IMR-90 (cell line): ENCODE measurements at regions not wholly inside any gene's neighbourhood (a gene's known extent, or its start where the extent isn't known, plus 50 kb on each side); places are given as distances from the start of the nearest gene placed in this dataset.

Source experiments
- ATAC-seq: fragments of 200-7000 bp; cut with Tn5 transposase; 2 replicates; pipeline ENCODE4 v1.9.1; 2020; ENCODE audit warnings: low read depth, mild to moderate bottlenecking, moderate library complexity
- BruUV-seq: library from RNA; stranded (reverse); fragments of 400-500 nt; replicated peaks from 2 replicates; lab custom pipeline; 2021; lab: Mats Ljungman, UMichigan
- CTCF ChIA-PET: fragments of 300-600 bp; formaldehyde crosslinking; extraction: SDS; loops from one replicate; lab custom pipeline; 2021; ENCODE audit warnings: antibody characterized with exemption; lab: Yijun Ruan, JAX
- POLR2A ChIA-PET: fragments of 300-600 bp; sonication (Branson Sonifier 250); formaldehyde crosslinking; loops from one replicate; lab custom pipeline; 2022; ENCODE audit warnings: antibody characterized with exemption; ENCODE audit not compliant: unreplicated experiment; lab: Charles Lee
- DNase-seq: peaks from one replicate; pipeline ENCODE4 v3.0.0; 2013
- H2AFZ ChIP-seq: replicated peaks from 2 replicates; pipeline ENCODE3; 2013; ENCODE audit warnings: low read length, mild to moderate bottlenecking; ENCODE audit not compliant: poor library complexity
- H2AK5ac ChIP-seq: 2 replicates; pipeline ENCODE4 v1.6.1; 2013; ENCODE audit warnings: low read depth, low read length, inconsistent platforms
- H2AK9ac ChIP-seq: replicated peaks from 2 replicates; pipeline ENCODE3; 2013; ENCODE audit warnings: mild to moderate bottlenecking, low read depth, low read length, moderate library complexity; ENCODE audit not compliant: poor library complexity
- H2BK120ac ChIP-seq: 2 replicates; pipeline ENCODE4 v1.6.1; 2013; ENCODE audit warnings: low read depth, low read length, inconsistent platforms
- H2BK15ac ChIP-seq: 3 replicates; pipeline ENCODE4 v1.6.1; 2013; ENCODE audit warnings: low read depth, low read length, inconsistent platforms
- H2BK20ac ChIP-seq: 2 replicates; pipeline ENCODE4 v1.6.1; 2013; ENCODE audit warnings: low read depth, mild to moderate bottlenecking, inconsistent platforms, low read length, moderate library complexity
- H2BK5ac ChIP-seq: 2 replicates; pipeline ENCODE4 v1.6.1; 2013; ENCODE audit warnings: mild to moderate bottlenecking, low read depth, low read length, inconsistent platforms; ENCODE audit not compliant: poor library complexity, severe bottlenecking
- H3K14ac ChIP-seq: replicated peaks from 2 replicates; pipeline ENCODE4 v1.6.1; 2013; ENCODE audit warnings: low read depth, low read length, inconsistent platforms
- H3K18ac ChIP-seq: 2 replicates; pipeline ENCODE4 v1.6.1; 2013; ENCODE audit warnings: low read depth, low read length, control low read depth
- H3K23ac ChIP-seq: 2 replicates; pipeline ENCODE4 v1.6.1; 2013; ENCODE audit warnings: low read depth, low read length, inconsistent platforms
- H3K27ac ChIP-seq: 2 replicates; pipeline ENCODE4 v1.5.1; 2013; ENCODE audit warnings: mild to moderate bottlenecking, control low read depth, low read length; ENCODE audit not compliant: insufficient read depth
- H3K27me3 ChIP-seq: 2 replicates; pipeline ENCODE4 v1.6.1; 2013; ENCODE audit warnings: low read length; ENCODE audit not compliant: control insufficient read depth, insufficient read depth
- H3K36me3 ChIP-seq: 2 replicates; pipeline ENCODE4 v1.6.1; 2013; ENCODE audit warnings: low read length, mixed read lengths; ENCODE audit not compliant: control insufficient read depth, insufficient read depth
- H3K4ac ChIP-seq: 2 replicates; pipeline ENCODE4 v1.6.1; 2013; ENCODE audit warnings: low read depth, low read length, inconsistent platforms
- H3K4me1 ChIP-seq: 2 replicates; pipeline ENCODE4 v1.6.1; 2013; ENCODE audit warnings: low read length, mixed read lengths; ENCODE audit not compliant: control insufficient read depth, insufficient read depth
- H3K4me2 ChIP-seq: 2 replicates; pipeline ENCODE4 v1.6.1; 2013; ENCODE audit warnings: low read depth, mild to moderate bottlenecking, control low read depth, low read length, moderate library complexity
- H3K4me3 ChIP-seq: 2 replicates; pipeline ENCODE4 v1.5.1; 2013; ENCODE audit warnings: low read depth, mild to moderate bottlenecking, control low read depth, low read length, moderate library complexity; ENCODE audit not compliant: insufficient read depth
- H3K56ac ChIP-seq: 2 replicates; pipeline ENCODE4 v1.6.1; 2013; ENCODE audit warnings: low read length, inconsistent platforms; ENCODE audit not compliant: insufficient read depth; ENCODE audit errors: extremely low read depth
- H3K79me1 ChIP-seq, 2 experiments: 2 replicates each; pipeline ENCODE4 v1.6.1; 2013; ENCODE audit warnings: low read length in 2 of 2, inconsistent platforms in 1 of 2, low read depth in 1 of 2
- H3K9ac ChIP-seq: 2 replicates; pipeline ENCODE4 v1.6.1; 2013; ENCODE audit warnings: low read depth, low read length, control low read depth
- H3K9me1 ChIP-seq: 2 replicates; pipeline ENCODE4 v1.6.1; 2013; ENCODE audit warnings: low read length, inconsistent platforms; ENCODE audit not compliant: insufficient read depth
- H3K9me3 ChIP-seq: 2 replicates; pipeline ENCODE4 v1.6.1; 2013; ENCODE audit warnings: low read length; ENCODE audit not compliant: control insufficient read depth, insufficient read depth
- H4K20me1 ChIP-seq: 2 replicates; pipeline ENCODE4 v1.6.1; 2013; ENCODE audit warnings: low read length, inconsistent platforms; ENCODE audit not compliant: insufficient read depth
- H4K5ac ChIP-seq: 2 replicates; pipeline ENCODE4 v1.6.1; 2013; ENCODE audit warnings: mild to moderate bottlenecking, low read depth, low read length, control low read depth
- H4K8ac ChIP-seq, 2 experiments: 2 replicates each; pipeline ENCODE4 v1.6.1; 2013; ENCODE audit warnings: low read depth in 2 of 2, low read length in 2 of 2, control low read depth in 1 of 2, inconsistent platforms in 1 of 2
- H4K91ac ChIP-seq: 2 replicates; pipeline ENCODE4 v1.6.1; 2013; ENCODE audit warnings: low read depth, low read length, inconsistent platforms; ENCODE audit not compliant: insufficient read depth
- BHLHE40 ChIP-seq: fragments of 150-350 bp; IDR thresholded peaks from 2 replicates; pipeline ENCODE4 v1.6.1; 2016; ENCODE audit warnings: mild to moderate bottlenecking, low read depth, low read length
- CEBPB ChIP-seq: IDR thresholded peaks from 2 replicates; pipeline ENCODE4 v1.6.1; 2012; ENCODE audit warnings: low read depth, low read length, improper control_type of control experiment
- CHD1 ChIP-seq: IDR thresholded peaks from 2 replicates; pipeline ENCODE4 v1.6.1; 2012; ENCODE audit warnings: low read depth, low read length, improper control_type of control experiment
- FOS ChIP-seq: fragments of 150-350 bp; IDR thresholded peaks from 2 replicates; pipeline ENCODE4 v1.6.1; 2016; ENCODE audit warnings: low read depth, low read length
- MAFK ChIP-seq: IDR thresholded peaks from 2 replicates; pipeline ENCODE4 v1.6.1; 2012; ENCODE audit warnings: low read depth, low read length, improper control_type of control experiment
- MAZ ChIP-seq: IDR thresholded peaks from 2 replicates; pipeline ENCODE4 v1.6.1; 2012; ENCODE audit warnings: low read depth, mild to moderate bottlenecking, low read length, improper control_type of control experiment, moderate library complexity, borderline replicate concordance
- MXI1 ChIP-seq: IDR thresholded peaks from 2 replicates; pipeline ENCODE4 v1.6.1; 2012; ENCODE audit warnings: low read depth, mild to moderate bottlenecking, low read length, moderate library complexity, borderline replicate concordance
- NFE2L2 ChIP-seq: fragments of 150-350 bp; IDR thresholded peaks from 2 replicates; pipeline ENCODE4 v1.6.1; 2016; ENCODE audit warnings: low read depth, mild to moderate bottlenecking, low read length
- POLR2A ChIP-seq: IDR thresholded peaks from 2 replicates; pipeline ENCODE4 v1.6.1; 2012; ENCODE audit warnings: mild to moderate bottlenecking, low read depth, low read length
- RAD21 ChIP-seq: IDR thresholded peaks from 2 replicates; pipeline ENCODE4 v1.6.1; 2012; ENCODE audit warnings: low read length, improper control_type of control experiment
- RCOR1 ChIP-seq: IDR thresholded peaks from 2 replicates; pipeline ENCODE4 v1.6.1; 2012; ENCODE audit warnings: mild to moderate bottlenecking, low read length, improper control_type of control experiment; ENCODE audit not compliant: insufficient replicate concordance
- RFX5 ChIP-seq: IDR thresholded peaks from 2 replicates; pipeline ENCODE4 v1.8.0; 2012; ENCODE audit warnings: low read depth, mild to moderate bottlenecking, low read length, moderate library complexity
- SMC3 ChIP-seq: fragments of 150-350 bp; IDR thresholded peaks from 2 replicates; pipeline ENCODE4 v1.6.1; 2016; ENCODE audit warnings: low read depth, mild to moderate bottlenecking, antibody characterized with exemption, low read length, moderate library complexity
- WGBS, 2 experiments: methylation state at CpG; one replicate each; pipeline versions ENCODE4 v1.1.5 to v1.1.7; 2013; ENCODE audit warnings: missing lambda C conversion rate in 2 of 2; ENCODE audit not compliant: insufficient read length in 1 of 2; ENCODE audit errors: extremely low coverage in 2 of 2; 5-methylcytosine and 5-hydroxymethylcytosine counted together
- dilution Hi-C: fragments of 300-500 bp; cut with HindIII; formaldehyde crosslinking; loops from one replicate; pipeline ENCODE4 v1.14.3; 2018; ENCODE audit warnings: low sequenced_read_pairs; ENCODE audit not compliant: unreplicated experiment
- in situ Hi-C: fragments of 300-500 bp; cut with MboI; formaldehyde crosslinking; loops from 3 replicates; pipeline ENCODE4 v1.14.3; 2019; ENCODE audit warnings: low sequenced_read_pairs, inconsistent platforms, mixed read lengths
- intact Hi-C: fragments of 100-400 bp; cut with micrococcal nuclease; formaldehyde crosslinking; loops from 2 replicates; pipeline ENCODE4 v1.10.0; 2022
- TF ChIP-seq, protein P1 (sequence below): conservative IDR thresholded peaks from 2 replicates; pipeline ENCODE4 v1.5.1; 2012; ENCODE audit warnings: mild to moderate bottlenecking, low read depth, low read length, improper control_type of control experiment
- TF ChIP-seq, protein P2 (sequence below): fragments of 150-350 bp; IDR thresholded peaks from 2 replicates; pipeline ENCODE4 v1.6.1; 2016; ENCODE audit warnings: low read depth, mild to moderate bottlenecking, low read length, moderate library complexity, borderline replicate concordance
- TF ChIP-seq, protein P3 (sequence below): fragments of 150-350 bp; IDR thresholded peaks from 2 replicates; pipeline ENCODE4 v1.6.1; 2017; ENCODE audit warnings: mild to moderate bottlenecking, antibody characterized with exemption, low read length, low read depth

DNA sequence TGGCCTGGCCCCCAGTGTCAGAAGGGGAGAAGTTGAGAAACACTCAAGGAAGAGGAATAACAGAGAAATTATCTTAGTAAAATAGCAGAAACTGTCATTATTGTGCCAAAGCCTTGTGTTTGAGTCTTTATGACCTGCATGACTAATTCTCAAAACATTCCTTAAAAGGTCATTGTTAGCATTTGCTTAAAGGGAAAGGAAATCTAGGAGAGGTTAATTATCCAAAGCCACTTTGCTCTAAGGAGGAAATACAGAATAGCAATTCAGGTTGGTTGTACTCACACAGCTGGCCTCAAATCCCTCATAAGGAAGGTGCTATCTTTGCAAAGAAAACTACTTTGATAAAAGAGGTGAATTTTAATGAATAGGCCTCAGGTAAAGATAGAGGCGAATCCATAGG, 516.7 kb downstream of the CBLN4 start:
- Histone ChIP-seq H3K23ac (no peak overlapping the region), H4K8ac (no peak overlapping the region), H3K4me3 (no peak overlapping the region), H2AK5ac (no peak overlapping the region), H3K36me3 (no peaks in the 10 kb centered on the region), H2AK9ac (no peak overlapping the region), H3K56ac (no peak overlapping the region), H3K27me3 (no peaks in the 10 kb centered on the region), H3K14ac (no peak overlapping the region), H4K5ac (no peak overlapping the region), H3K18ac (no peak overlapping the region), H2AFZ (no peak overlapping the region), H3K4me1 (no peaks in the 10 kb centered on the region), H3K27ac (no peak overlapping the region), H2BK20ac (no peak overlapping the region), H4K91ac (no peak overlapping the region), H3K79me1 (no peaks in the 10 kb centered on the region), H2BK15ac (no peak overlapping the region), H2BK120ac (no peak overlapping the region), H4K20me1 (no peaks in the 10 kb centered on the region), H3K9ac (no peak overlapping the region), H3K4me2 (no peak overlapping the region), H2BK5ac (no peak overlapping the region), H3K4ac (no peak overlapping the region), H3K9me3 (peaks cover 9% of the 10 kb centered on the region), H3K9me1 (no peaks in the 10 kb centered on the region)
- DNase-seq: no peak
- no CpG with 5 or more reads among the region's 1 CpG for WGBS, 2 experiments
- ChIA-PET POLR2A (no interaction called here), CTCF (no interaction called here)
- in situ Hi-C loops (no loop called here), intact Hi-C loops (no loop called here), dilution Hi-C loops (no loop called here)
- no peak for ATAC-seq
- no TSS peak for BruUV-seq
- TF ChIP-seq RFX5 (no peak), SMC3 (no peak), MXI1 (no peak), BHLHE40 (no peak), NFE2L2 (no peak), RCOR1 (no peak), RAD21 (no peak), CEBPB (no peak), FOS (no peak), MAFK (no peak), MAZ (no peak), POLR2A (no peak), CHD1 (no peak)
- TF ChIP-seq, protein P1, sequence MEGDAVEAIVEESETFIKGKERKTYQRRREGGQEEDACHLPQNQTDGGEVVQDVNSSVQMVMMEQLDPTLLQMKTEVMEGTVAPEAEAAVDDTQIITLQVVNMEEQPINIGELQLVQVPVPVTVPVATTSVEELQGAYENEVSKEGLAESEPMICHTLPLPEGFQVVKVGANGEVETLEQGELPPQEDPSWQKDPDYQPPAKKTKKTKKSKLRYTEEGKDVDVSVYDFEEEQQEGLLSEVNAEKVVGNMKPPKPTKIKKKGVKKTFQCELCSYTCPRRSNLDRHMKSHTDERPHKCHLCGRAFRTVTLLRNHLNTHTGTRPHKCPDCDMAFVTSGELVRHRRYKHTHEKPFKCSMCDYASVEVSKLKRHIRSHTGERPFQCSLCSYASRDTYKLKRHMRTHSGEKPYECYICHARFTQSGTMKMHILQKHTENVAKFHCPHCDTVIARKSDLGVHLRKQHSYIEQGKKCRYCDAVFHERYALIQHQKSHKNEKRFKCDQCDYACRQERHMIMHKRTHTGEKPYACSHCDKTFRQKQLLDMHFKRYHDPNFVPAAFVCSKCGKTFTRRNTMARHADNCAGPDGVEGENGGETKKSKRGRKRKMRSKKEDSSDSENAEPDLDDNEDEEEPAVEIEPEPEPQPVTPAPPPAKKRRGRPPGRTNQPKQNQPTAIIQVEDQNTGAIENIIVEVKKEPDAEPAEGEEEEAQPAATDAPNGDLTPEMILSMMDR: no peak
- TF ChIP-seq, protein P2, sequence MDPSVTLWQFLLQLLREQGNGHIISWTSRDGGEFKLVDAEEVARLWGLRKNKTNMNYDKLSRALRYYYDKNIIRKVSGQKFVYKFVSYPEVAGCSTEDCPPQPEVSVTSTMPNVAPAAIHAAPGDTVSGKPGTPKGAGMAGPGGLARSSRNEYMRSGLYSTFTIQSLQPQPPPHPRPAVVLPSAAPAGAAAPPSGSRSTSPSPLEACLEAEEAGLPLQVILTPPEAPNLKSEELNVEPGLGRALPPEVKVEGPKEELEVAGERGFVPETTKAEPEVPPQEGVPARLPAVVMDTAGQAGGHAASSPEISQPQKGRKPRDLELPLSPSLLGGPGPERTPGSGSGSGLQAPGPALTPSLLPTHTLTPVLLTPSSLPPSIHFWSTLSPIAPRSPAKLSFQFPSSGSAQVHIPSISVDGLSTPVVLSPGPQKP: no peak
- TF ChIP-seq, protein P3, sequence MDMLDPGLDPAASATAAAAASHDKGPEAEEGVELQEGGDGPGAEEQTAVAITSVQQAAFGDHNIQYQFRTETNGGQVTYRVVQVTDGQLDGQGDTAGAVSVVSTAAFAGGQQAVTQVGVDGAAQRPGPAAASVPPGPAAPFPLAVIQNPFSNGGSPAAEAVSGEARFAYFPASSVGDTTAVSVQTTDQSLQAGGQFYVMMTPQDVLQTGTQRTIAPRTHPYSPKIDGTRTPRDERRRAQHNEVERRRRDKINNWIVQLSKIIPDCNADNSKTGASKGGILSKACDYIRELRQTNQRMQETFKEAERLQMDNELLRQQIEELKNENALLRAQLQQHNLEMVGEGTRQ: no peak
